Adipocyte (in vitro differentiated cells): ENCODE measurements at regions not wholly inside any gene's neighbourhood (a gene's known extent, or its start where the extent isn't known, plus 50 kb on each side); places are given as distances from the start of the nearest gene placed in this dataset.
A peak's percentile ranks its signal among the peaks of the same experiment; 100 is the strongest.

Experiments
- DNase-seq: peaks from one replicate; pipeline ENCODE4 v3.0.0-alpha.2; 2015; ENCODE audit warnings: low read depth
- H3K27me3 ChIP-seq: replicated peaks from 2 replicates; pipeline ENCODE4 v1.7.0; 2013; ENCODE audit warnings: mild to moderate bottlenecking, low read length, moderate library complexity; ENCODE audit not compliant: control insufficient read depth, insufficient read depth
- H3K36me3 ChIP-seq: 2 replicates; pipeline ENCODE4 v1.7.0; 2013; ENCODE audit warnings: low read length, mild to moderate bottlenecking, moderate library complexity; ENCODE audit not compliant: control insufficient read depth, insufficient read depth, severe bottlenecking
- H3K4me1 ChIP-seq: 2 replicates; pipeline ENCODE4 v1.7.0; 2013; ENCODE audit warnings: mild to moderate bottlenecking, low read length, moderate library complexity; ENCODE audit not compliant: control insufficient read depth, insufficient read depth
- H3K4me3 ChIP-seq: 2 replicates; pipeline ENCODE4 v1.7.0; 2013; ENCODE audit warnings: mild to moderate bottlenecking, low read length, moderate library complexity
- H3K9ac ChIP-seq: 2 replicates; pipeline ENCODE4 v1.7.0; 2013; ENCODE audit warnings: mild to moderate bottlenecking, low read length, moderate library complexity
- H3K9me3 ChIP-seq: 2 replicates; pipeline ENCODE4 v1.7.0; 2013; ENCODE audit warnings: mild to moderate bottlenecking, low read length, moderate library complexity; ENCODE audit not compliant: control insufficient read depth

DNA sequence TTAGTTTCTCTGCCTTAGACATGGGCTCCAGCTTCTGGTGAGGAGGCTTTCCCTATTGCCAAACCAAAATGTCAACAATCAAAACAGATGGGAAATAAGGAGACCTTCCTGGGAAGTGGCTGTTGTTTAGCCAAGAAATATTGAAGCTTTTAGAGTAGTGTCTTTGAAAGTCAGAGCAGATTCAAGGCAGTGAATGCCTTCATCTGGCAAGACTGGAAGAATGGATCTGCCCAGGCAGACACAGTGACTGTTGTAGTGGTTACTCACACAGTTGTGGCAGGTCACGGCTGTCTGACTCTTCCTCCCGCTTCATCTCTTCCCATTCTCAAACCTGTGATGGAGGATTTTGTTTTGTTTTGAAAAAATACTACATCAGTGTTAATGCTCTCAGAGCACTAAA lies 154.1 kb upstream of the ADO start:
- H3K36me3 ChIP-seq = no peaks in the 10 kb centered on the region
- H3K9ac ChIP-seq = no peak overlapping the region
- no peaks in the 10 kb centered on the region for H3K27me3 ChIP-seq
- peaks cover 12% of the 10 kb centered on the region for H3K4me1 ChIP-seq
- no peaks in the 10 kb centered on the region for H3K9me3 ChIP-seq
- no peak overlapping the region for H3K4me3 ChIP-seq
- no peak for DNase-seq

DNA sequence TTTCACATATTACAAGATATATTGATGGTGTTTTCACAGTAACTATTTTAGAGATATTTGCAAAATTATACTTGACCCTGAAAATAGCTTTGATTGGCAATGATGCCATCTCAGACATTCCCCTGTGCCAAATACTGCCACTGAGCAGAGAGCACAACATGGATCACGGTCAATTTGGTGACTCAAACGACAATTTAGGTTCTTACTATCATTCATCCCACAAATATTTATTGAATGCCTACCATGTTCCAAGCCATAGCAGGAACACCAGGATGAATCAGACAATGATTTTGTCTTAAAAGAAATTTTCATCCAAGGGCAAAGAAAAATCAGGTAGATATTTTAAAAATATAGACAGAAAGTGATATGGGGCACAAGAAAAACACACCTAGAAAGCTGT lies 153.2 kb upstream of the ADO start:
- no peaks in the 10 kb centered on the region for H3K36me3 ChIP-seq
- H3K4me3 ChIP-seq = no peak overlapping the region
- peak; percentile 15 for DNase-seq
- no peaks in the 10 kb centered on the region for H3K9me3 ChIP-seq
- H3K4me1 ChIP-seq = peaks cover 12% of the 10 kb centered on the region
- no peaks in the 10 kb centered on the region for H3K27me3 ChIP-seq
- no peak overlapping the region for H3K9ac ChIP-seq

DNA sequence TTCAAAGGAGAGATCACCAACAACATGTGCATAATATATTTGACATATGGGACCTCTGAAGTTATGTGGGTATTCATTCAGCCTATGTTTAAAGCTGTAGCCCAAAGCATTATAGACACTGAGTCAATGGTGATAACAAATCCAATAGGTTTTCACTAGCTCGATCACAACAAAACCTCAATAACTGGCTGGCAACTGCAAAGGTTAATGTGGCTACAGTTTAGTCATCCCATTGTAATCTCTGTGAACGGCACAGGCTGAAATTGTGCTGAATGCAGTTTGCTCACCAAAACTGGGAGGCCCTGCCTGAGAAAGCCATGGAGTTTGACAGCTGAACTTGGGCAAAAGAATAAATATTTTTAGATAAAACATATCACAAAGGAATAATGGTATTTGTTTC lies 152.4 kb upstream of the ADO start:
- Histone ChIP-seq H3K4me1 (peaks cover 12% of the 10 kb centered on the region), H3K36me3 (no peaks in the 10 kb centered on the region), H3K27me3 (no peaks in the 10 kb centered on the region), H3K9me3 (no peaks in the 10 kb centered on the region), H3K9ac (no peak overlapping the region), H3K4me3 (no peak overlapping the region)
- peak; percentile 21 for DNase-seq

DNA sequence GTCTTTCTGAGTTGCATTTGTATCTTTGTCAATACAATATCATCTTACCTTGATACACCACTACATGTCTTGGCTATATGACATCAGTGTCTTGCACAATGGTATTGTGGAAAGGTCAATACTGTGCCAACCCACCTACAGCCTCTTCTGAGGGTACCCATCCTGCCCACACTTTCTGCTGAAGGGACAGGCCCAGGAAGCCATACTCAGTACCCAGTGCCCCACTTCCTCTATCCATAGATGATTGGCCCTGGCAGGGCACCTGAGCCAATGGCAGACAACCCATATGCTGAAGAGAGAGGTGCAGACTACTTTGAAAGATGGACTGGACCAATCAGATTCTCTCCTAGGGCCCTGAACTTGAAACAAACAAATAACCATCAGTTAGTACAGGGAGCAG lies 152.0 kb upstream of the ADO start:
- Histone ChIP-seq H3K9ac (no peak overlapping the region), H3K9me3 (no peaks in the 10 kb centered on the region), H3K4me1 (peaks cover 12% of the 10 kb centered on the region), H3K27me3 (no peaks in the 10 kb centered on the region), H3K36me3 (no peaks in the 10 kb centered on the region), H3K4me3 (no peak overlapping the region)
- no peak for DNase-seq

DNA sequence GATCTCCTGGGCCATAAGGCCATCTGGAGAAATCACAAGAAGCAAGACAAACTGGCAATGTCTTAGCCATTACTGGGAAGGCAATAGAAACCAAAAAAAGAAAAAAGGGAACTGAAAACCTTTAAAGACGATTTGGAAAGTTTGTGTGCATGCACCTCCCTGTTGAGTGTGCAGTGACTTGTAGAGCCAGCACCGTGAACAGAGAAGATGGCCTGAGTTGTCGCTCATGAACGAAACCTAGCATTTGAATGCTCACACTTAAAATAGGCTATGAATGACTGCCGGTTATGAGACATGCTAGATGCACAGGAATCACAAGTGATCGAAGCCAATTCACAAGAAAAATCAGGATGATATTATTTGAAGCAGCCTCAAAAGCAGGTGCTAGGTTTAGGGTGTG lies 151.3 kb upstream of the ADO start:
- DNase-seq = no peak
- peaks cover 16% of the 10 kb centered on the region for H3K4me1 ChIP-seq
- no peaks in the 10 kb centered on the region for H3K36me3 ChIP-seq
- H3K4me3 ChIP-seq = no peak overlapping the region
- H3K9ac ChIP-seq = no peak overlapping the region
- H3K27me3 ChIP-seq = no peaks in the 10 kb centered on the region
- H3K9me3 ChIP-seq = no peaks in the 10 kb centered on the region

DNA sequence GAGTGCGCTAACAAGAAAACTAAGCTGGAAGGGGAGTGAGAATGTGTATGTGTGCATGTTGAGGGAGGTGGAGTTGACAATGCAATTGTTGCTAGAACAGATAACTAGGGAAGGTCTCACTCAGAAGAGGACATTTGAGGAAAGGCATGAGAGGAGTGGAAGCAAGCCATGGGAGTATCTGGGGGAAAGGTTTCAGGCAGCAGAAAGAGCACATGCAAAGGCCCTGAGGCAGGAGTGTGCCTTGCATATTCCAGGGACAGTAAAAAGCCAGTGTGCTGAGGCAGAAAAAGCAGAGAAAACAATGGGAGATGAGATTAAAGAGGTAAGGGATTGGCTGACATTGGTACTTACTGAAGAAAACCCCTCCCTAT lies 149.6 kb upstream of the ADO start:
- Histone ChIP-seq H3K9ac (no peak overlapping the region), H3K27me3 (no peaks in the 10 kb centered on the region), H3K4me1 (peaks cover 20% of the 10 kb centered on the region), H3K36me3 (no peaks in the 10 kb centered on the region), H3K4me3 (no peak overlapping the region), H3K9me3 (no peaks in the 10 kb centered on the region)
- DNase-seq = no peak

DNA sequence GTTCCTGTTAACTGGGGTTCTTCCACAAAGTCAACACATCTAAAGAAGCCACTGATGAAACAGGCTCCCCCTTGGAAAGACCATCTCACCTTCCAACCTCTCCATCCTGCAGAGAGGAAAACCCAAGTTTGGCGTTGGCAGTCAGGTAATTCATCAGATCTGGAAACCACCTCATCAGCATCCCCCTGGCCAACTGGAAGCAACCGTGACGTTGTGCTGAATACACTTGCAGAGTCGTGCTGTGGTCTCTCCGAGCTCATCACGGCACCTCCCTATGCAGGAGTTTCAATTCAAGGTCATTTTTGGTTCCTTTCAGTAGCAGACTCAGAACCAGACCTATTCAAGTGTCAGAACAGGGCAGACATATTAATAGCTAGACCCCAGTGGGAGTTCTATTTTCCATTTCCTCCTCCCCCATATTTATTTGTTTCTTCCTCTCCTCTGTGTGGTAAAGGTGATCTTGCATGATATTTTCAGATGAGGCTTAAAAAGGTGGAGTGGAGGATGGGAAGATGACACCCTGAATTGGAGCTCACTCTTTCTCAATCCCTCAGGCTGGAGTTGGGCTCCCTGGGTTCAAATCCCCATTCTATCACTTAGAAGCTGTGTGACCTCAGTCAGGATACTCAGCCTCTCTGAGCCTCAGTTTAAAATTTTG lies 149.1 kb upstream of the ADO start:
- Histone ChIP-seq H3K9me3 (no peaks in the 10 kb centered on the region), H3K27me3 (no peaks in the 10 kb centered on the region), H3K36me3 (no peaks in the 10 kb centered on the region), H3K4me3 (no peak overlapping the region), H3K9ac (no peak overlapping the region), H3K4me1 (peaks cover 20% of the 10 kb centered on the region)
- no peak for DNase-seq

DNA sequence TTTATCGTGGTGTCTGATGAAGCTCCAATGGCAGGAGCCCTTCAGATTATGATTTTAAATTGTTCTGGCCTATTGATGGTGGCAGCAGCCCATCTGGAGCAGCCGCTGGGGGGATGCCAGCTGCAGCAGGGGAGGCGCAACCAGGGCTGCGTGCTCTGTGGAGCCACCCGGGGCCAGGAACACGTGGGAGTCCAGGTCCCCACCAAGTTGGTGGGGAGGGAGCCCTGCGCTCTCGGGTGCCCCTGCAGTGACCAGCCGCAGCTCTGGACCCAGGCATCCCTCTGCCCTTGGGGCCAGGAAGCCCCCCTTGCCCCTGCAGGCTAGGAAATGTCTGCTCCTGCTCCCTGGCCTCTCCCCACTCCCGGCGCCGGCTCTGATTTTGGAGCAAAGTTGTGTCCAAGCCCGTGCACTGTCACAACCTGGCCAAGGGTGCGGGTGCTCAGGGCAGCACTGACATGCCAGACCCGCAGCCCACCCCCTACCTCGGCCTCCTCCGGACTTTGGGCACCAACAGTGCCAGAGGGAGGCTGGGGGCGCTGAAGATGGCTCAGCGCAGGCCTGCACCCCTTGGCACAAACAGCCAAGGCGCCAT lies 147.2 kb upstream of the ADO start:
- Histone ChIP-seq H3K9me3 (no peaks in the 10 kb centered on the region), H3K36me3 (no peaks in the 10 kb centered on the region), H3K9ac (no peak overlapping the region), H3K4me1 (peaks cover 7% of the 10 kb centered on the region), H3K27me3 (no peaks in the 10 kb centered on the region), H3K4me3 (no peak overlapping the region)
- no peak for DNase-seq

DNA sequence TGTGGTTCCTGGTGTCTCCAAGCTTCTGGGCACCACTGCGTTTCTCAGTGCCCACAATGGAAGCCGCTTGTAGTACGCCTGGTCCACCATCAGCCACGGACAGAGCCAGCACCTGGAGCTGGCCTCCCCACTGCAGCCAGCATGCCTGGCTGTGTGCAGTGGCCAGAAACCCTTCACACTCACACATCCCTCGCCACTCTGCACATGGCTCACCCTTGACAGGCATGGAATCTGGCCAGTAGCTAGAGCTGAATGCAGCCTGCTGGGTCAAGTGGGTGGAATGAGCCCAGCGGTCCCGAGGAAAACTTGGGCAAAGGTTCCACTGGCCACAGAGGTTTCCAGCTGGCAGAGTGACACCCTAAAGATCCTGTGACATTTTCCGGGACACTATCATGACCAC lies 146.0 kb upstream of the ADO start:
- H3K9me3 ChIP-seq = no peaks in the 10 kb centered on the region
- no peak for DNase-seq
- H3K36me3 ChIP-seq = no peaks in the 10 kb centered on the region
- H3K27me3 ChIP-seq = no peaks in the 10 kb centered on the region
- H3K4me1 ChIP-seq = peaks cover 7% of the 10 kb centered on the region
- no peak overlapping the region for H3K9ac ChIP-seq
- H3K4me3 ChIP-seq = no peak overlapping the region

DNA sequence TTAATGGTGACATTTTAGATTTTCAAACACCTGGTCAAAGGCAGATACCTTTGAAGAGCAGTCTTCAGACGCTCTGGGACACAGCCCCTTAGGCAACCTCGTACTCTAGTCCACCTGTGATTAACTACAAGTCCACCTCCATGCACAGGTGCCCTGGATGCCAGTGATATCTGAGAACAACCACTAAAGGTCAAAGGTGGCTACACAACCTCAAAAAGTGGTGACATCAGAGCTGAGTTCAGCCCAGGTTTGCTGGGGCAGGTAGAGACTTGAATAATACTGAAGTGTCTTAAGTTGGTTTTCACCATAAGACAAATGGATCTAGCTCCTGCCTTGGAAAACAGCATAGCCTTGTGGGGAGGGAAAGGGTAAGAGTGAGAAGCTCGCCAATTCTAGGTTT lies 143.4 kb upstream of the ADO start:
- no peak for DNase-seq
- Histone ChIP-seq H3K27me3 (no peaks in the 10 kb centered on the region), H3K4me1 (peaks cover 7% of the 10 kb centered on the region), H3K9me3 (no peaks in the 10 kb centered on the region), H3K36me3 (no peaks in the 10 kb centered on the region), H3K9ac (no peak overlapping the region), H3K4me3 (no peak overlapping the region)

DNA sequence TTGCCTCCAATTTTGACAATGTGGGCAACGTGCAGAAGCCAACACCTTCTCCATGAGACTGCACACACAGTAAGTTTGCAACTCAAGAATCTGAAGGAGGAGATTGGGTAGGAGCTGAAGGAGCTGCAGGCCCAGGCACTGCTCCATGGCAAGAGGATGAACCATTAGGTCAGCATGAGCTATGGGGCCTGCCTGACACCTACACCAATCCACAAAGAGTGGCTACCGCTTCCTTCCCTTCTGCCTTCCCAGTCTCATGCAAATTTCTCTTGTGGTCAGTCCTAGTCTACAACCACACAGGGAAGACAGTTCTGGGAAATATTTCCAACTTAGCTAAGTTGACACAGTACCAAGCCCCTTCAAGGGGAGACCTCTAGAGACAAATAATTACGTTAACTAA lies 142.0 kb upstream of the ADO start:
- no peaks in the 10 kb centered on the region for H3K36me3 ChIP-seq
- H3K4me1 ChIP-seq = peaks cover 7% of the 10 kb centered on the region
- DNase-seq = no peak
- H3K9ac ChIP-seq = no peak overlapping the region
- H3K4me3 ChIP-seq = no peak overlapping the region
- H3K9me3 ChIP-seq = no peaks in the 10 kb centered on the region
- H3K27me3 ChIP-seq = no peaks in the 10 kb centered on the region

DNA sequence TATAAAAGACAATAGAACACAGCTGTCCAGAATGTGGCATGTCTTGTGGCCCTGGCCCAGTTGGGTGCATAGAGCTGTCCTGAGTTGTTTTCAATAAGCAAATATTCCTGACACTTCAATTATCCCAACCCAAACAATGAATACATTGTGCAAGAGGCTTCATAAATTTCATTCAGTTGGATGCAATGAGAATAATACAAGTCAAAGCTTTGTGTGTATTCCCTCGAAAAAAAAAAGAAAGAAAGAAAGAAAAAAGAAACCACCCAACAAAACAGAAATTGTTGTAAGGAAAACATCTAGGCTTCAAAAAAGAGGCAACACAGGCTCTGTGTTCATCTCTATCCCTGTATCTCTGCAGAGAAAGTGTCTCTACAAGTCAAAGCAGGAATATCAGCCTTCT lies 138.7 kb upstream of the ADO start:
- peaks cover 6% of the 10 kb centered on the region for H3K27me3 ChIP-seq
- no peak for DNase-seq
- no peaks in the 10 kb centered on the region for H3K9me3 ChIP-seq
- H3K9ac ChIP-seq = no peak overlapping the region
- no peaks in the 10 kb centered on the region for H3K4me1 ChIP-seq
- H3K36me3 ChIP-seq = no peaks in the 10 kb centered on the region
- H3K4me3 ChIP-seq = no peak overlapping the region
